ENCODE measurements at regions not wholly inside any gene's neighbourhood (a gene's known extent, or its start where the extent isn't known, plus 50 kb on each side); places are given as distances from the start of the nearest gene placed in this dataset.

- H3K36me3 ChIP-seq (ENCODE audit: insufficient read depth in 1 of 2, low read depth in 1 of 2): no peaks in the 10 kb centered on the region
- H3K27me3 ChIP-seq (ENCODE audit: insufficient read depth in 3 of 3, low read length in 2 of 3): peaks cover 0 to 41% (median 2%) of the 10 kb centered on the region in 3 donors
- H3K9me3 ChIP-seq: no peaks in the 10 kb centered on the region
- no peak for TF ChIP-seq CTCF (IDR thresholded peaks at IDR 0.05)
- no peak for DNase-seq
- no peak overlapping the region for H3K4me3 ChIP-seq
- 93 to 95% (median 94%) methylated on average over 1 of the region's 1 CpG for WGBS, 3 donors
- no peak for ATAC-seq
- H3K27ac ChIP-seq: no peak overlapping the region
- intact Hi-C loops (cut with DNase I): no loop called here
- no peaks in the 10 kb centered on the region for H3K4me1 ChIP-seq
Observed at GRCh38 chr11:116262370-116262769, 510.4 kb downstream of the BUD13 start.

DNA sequence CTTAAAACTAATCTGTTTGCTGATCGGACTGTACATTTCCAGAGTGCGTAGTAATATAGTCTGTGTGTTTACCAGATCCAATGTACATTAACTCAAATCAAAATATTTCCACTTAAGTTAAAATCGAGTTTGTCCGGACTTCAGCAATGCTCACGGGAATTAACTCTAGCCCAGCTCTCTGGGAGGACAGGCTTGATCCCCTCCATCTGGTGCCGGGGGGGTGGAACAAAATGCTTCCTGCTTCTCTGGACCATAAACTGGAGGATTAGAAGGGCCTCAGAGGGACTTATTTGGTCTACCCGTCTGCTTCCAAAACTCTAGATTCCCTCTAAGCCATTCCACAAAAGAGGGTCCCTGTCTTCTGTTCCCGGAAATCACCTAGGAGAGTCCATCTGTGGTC is 511.2 kb downstream of the BUD13 start:
- no peak for TF ChIP-seq CTCF (IDR thresholded peaks at IDR 0.05)
- WGBS, 3 donors: 26 to 28% (median 27%) methylated on average over 8 of the region's 8 CpGs
- intact Hi-C loops (cut with DNase I): no loop called here
- Histone ChIP-seq H3K27ac (no peak overlapping the region), H3K4me3 (no peak overlapping the region), H3K9me3 (no peaks in the 10 kb centered on the region), H3K27me3 (ENCODE audit: insufficient read depth in 3 of 3, low read length in 2 of 3) (peaks cover 0 to 41% (median 2%) of the 10 kb centered on the region in 3 donors), H3K4me1 (no peaks in the 10 kb centered on the region), H3K36me3 (ENCODE audit: insufficient read depth in 1 of 2, low read depth in 1 of 2) (no peaks in the 10 kb centered on the region)
- ATAC-seq: no peak
- no peak for DNase-seq

GRCh38 chr11:116258821-116259220 is 514.0 kb downstream of the BUD13 start:
- no peak overlapping the region for H3K4me3 ChIP-seq
- WGBS, 3 donors: 89 to 97% (median 92%) methylated on average over 3 of the region's 3 CpGs
- TF ChIP-seq CTCF (IDR thresholded peaks at IDR 0.05): no peak
- H3K9me3 ChIP-seq: no peaks in the 10 kb centered on the region
- no peaks in the 10 kb centered on the region for H3K36me3 ChIP-seq (ENCODE audit: insufficient read depth in 1 of 2, low read depth in 1 of 2)
- ATAC-seq (no peak), DNase-seq (no peak)
- H3K27ac ChIP-seq: no peak overlapping the region
- H3K4me1 ChIP-seq: no peaks in the 10 kb centered on the region
- intact Hi-C loops (cut with DNase I): no loop called here
- H3K27me3 ChIP-seq (ENCODE audit: insufficient read depth in 3 of 3, low read length in 2 of 3): peaks cover 0 to 32% (median 0%) of the 10 kb centered on the region in 3 donors

- H3K27me3 ChIP-seq (ENCODE audit: insufficient read depth in 3 of 3, low read length in 2 of 3): peaks cover 0 to 32% (median 0%) of the 10 kb centered on the region in 3 donors
- DNase-seq: no peak
- WGBS, 3 donors: 68 to 86% (median 81%) methylated on average over 4 of the region's 4 CpGs
- TF ChIP-seq CTCF (IDR thresholded peaks at IDR 0.05): no peak
- H3K27ac ChIP-seq: no peak overlapping the region
- H3K9me3 ChIP-seq: no peaks in the 10 kb centered on the region
- intact Hi-C loops (cut with DNase I): no loop called here
- ATAC-seq: no peak
- H3K36me3 ChIP-seq (ENCODE audit: insufficient read depth in 1 of 2, low read depth in 1 of 2): no peaks in the 10 kb centered on the region
- no peaks in the 10 kb centered on the region for H3K4me1 ChIP-seq
- H3K4me3 ChIP-seq: no peak overlapping the region
Observed at GRCh38 chr11:116257883-116258282, 514.9 kb downstream of the BUD13 start.

DNA sequence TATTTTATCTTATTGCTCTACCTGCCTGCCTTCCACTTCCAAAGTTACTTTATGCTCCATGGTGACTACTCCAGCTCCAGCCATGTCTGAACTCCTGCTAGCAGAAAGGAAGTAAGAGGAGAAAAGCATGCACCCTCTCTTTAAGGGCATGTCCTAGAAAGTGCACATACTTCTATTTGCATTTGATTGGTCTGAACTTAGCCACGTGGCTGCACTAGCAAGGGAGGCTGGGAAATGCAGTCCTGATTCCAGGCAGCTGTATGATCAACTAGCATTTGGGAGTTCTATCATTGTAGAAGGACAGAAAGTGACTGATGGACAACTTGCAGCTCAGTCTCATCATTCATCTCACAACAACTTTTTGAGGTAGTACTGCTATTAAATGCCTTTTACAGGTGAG is 515.7 kb downstream of the BUD13 start:
- Histone ChIP-seq H3K36me3 (ENCODE audit: insufficient read depth in 1 of 2, low read depth in 1 of 2) (no peaks in the 10 kb centered on the region), H3K9me3 (no peaks in the 10 kb centered on the region), H3K27me3 (ENCODE audit: insufficient read depth in 3 of 3, low read length in 2 of 3) (peaks cover 0 to 26% (median 1%) of the 10 kb centered on the region in 3 donors), H3K4me1 (no peaks in the 10 kb centered on the region), H3K27ac (no peak overlapping the region), H3K4me3 (no peak overlapping the region)
- TF ChIP-seq CTCF (IDR thresholded peaks at IDR 0.05): no peak
- WGBS, 3 donors: 5 to 15% (median 11%) methylated on average over 1 of the region's 1 CpG
- no peak for DNase-seq
- intact Hi-C loops (cut with DNase I): no loop called here
- ATAC-seq: no peak
